IPS DF 6.9 (cell line): ENCODE measurements at regions not wholly inside any gene's neighbourhood (a gene's known extent, or its start where the extent isn't known, plus 50 kb on each side); places are given as distances from the start of the nearest gene placed in this dataset.

Experiments
- DNase-seq: peaks from one replicate; pipeline ENCODE4 v3.0.0-alpha.2; 2013; ENCODE audit warnings: low read depth, low spot score
- H3K27ac ChIP-seq: one replicate; pipeline ENCODE4 v1.5.1; 2013; ENCODE audit warnings: low read length, control low read depth
- H3K27me3 ChIP-seq: 2 replicates; pipeline ENCODE4 v1.6.1; 2013; ENCODE audit warnings: mild to moderate bottlenecking, low read length; ENCODE audit not compliant: control insufficient read depth, insufficient read depth
- H3K36me3 ChIP-seq: 2 replicates; pipeline ENCODE4 v1.6.1; 2013; ENCODE audit warnings: low read length; ENCODE audit not compliant: control insufficient read depth, insufficient read depth
- H3K4me1 ChIP-seq: 2 replicates; pipeline ENCODE4 v1.6.1; 2013; ENCODE audit warnings: low read length; ENCODE audit not compliant: control insufficient read depth, insufficient read depth
- H3K4me3 ChIP-seq: 2 replicates; pipeline ENCODE4 v1.5.1; 2013; ENCODE audit warnings: mild to moderate bottlenecking, low read length
- H3K9me3 ChIP-seq: 2 replicates; pipeline ENCODE4 v1.6.1; 2013; ENCODE audit warnings: low read length, inconsistent platforms; ENCODE audit not compliant: control insufficient read depth, insufficient read depth
- WGBS: extraction: QIAGEN DNeasy Blood & Tissue Kit; methylation state at CpG from one replicate; pipeline ENCODE4 v1.1.7; 2013; ENCODE audit warnings: mixed read lengths, missing lambda C conversion rate; ENCODE audit not compliant: insufficient read length, insufficient coverage; 5-methylcytosine and 5-hydroxymethylcytosine counted together

GRCh38 chr10:80938903-80939302 lies 401.2 kb downstream of the SH2D4B start:
- no CpG with 5 or more reads among the region's 1 CpG for WGBS
- Histone ChIP-seq H3K27ac (no peak overlapping the region), H3K27me3 (no peaks in the 10 kb centered on the region), H3K4me1 (no peaks in the 10 kb centered on the region), H3K36me3 (no peaks in the 10 kb centered on the region), H3K9me3 (no peaks in the 10 kb centered on the region), H3K4me3 (no peak overlapping the region)
- no peak for DNase-seq

GRCh38 chr10:80945264-80945880 lies 407.7 kb downstream of the SH2D4B start:
- H3K4me1 ChIP-seq: no peaks in the 10 kb centered on the region
- no CpG with 5 or more reads among the region's 1 CpG for WGBS
- no peaks in the 10 kb centered on the region for H3K9me3 ChIP-seq
- no peak for DNase-seq
- no peak overlapping the region for H3K4me3 ChIP-seq
- H3K27ac ChIP-seq: no peak overlapping the region
- H3K36me3 ChIP-seq: no peaks in the 10 kb centered on the region
- H3K27me3 ChIP-seq: no peaks in the 10 kb centered on the region

GRCh38 chr10:80946073-80946472 lies 408.4 kb downstream of the SH2D4B start:
- Histone ChIP-seq H3K4me1 (no peaks in the 10 kb centered on the region), H3K4me3 (no peak overlapping the region), H3K27ac (no peak overlapping the region), H3K36me3 (no peaks in the 10 kb centered on the region), H3K9me3 (no peaks in the 10 kb centered on the region), H3K27me3 (no peaks in the 10 kb centered on the region)
- WGBS: no CpG with 5 or more reads among the region's 1 CpG
- DNase-seq: no peak

- H3K36me3 ChIP-seq: no peaks in the 10 kb centered on the region
- H3K27me3 ChIP-seq: no peaks in the 10 kb centered on the region
- no peak for DNase-seq
- no CpG with 5 or more reads among the region's 5 CpGs for WGBS
- H3K27ac ChIP-seq: no peak overlapping the region
- no peak overlapping the region for H3K4me3 ChIP-seq
- H3K9me3 ChIP-seq: no peaks in the 10 kb centered on the region
- no peaks in the 10 kb centered on the region for H3K4me1 ChIP-seq
Observed at GRCh38 chr10:80946957-80947726, 409.4 kb downstream of the SH2D4B start.

- Histone ChIP-seq H3K4me3 (no peak overlapping the region), H3K4me1 (no peaks in the 10 kb centered on the region), H3K27me3 (no peaks in the 10 kb centered on the region), H3K27ac (no peak overlapping the region), H3K9me3 (no peaks in the 10 kb centered on the region), H3K36me3 (no peaks in the 10 kb centered on the region)
- no CpG with 5 or more reads among the region's 5 CpGs for WGBS
- DNase-seq: no peak
Observed at GRCh38 chr10:80949785-80950184, 412.1 kb downstream of the SH2D4B start.

- Histone ChIP-seq H3K27ac (no peak overlapping the region), H3K4me1 (no peaks in the 10 kb centered on the region), H3K9me3 (no peaks in the 10 kb centered on the region), H3K4me3 (no peak overlapping the region), H3K27me3 (no peaks in the 10 kb centered on the region), H3K36me3 (no peaks in the 10 kb centered on the region)
- no peak for DNase-seq
- WGBS: no CpG with 5 or more reads among the region's 7 CpGs
Observed at GRCh38 chr10:80952436-80952835, 414.7 kb downstream of the SH2D4B start.

GRCh38 chr10:80957161-80957560 lies 419.5 kb downstream of the SH2D4B start:
- no peaks in the 10 kb centered on the region for H3K9me3 ChIP-seq
- WGBS: no CpG with 5 or more reads among the region's 4 CpGs
- H3K36me3 ChIP-seq: no peaks in the 10 kb centered on the region
- H3K27ac ChIP-seq: no peak overlapping the region
- no peak for DNase-seq
- H3K4me1 ChIP-seq: no peaks in the 10 kb centered on the region
- H3K27me3 ChIP-seq: no peaks in the 10 kb centered on the region
- H3K4me3 ChIP-seq: no peak overlapping the region

GRCh38 chr10:80964179-80964578 lies 426.5 kb downstream of the SH2D4B start:
- Histone ChIP-seq H3K9me3 (no peaks in the 10 kb centered on the region), H3K4me1 (no peaks in the 10 kb centered on the region), H3K4me3 (no peak overlapping the region), H3K27ac (no peak overlapping the region), H3K36me3 (no peaks in the 10 kb centered on the region), H3K27me3 (no peaks in the 10 kb centered on the region)
- no CpG with 5 or more reads among the region's 2 CpGs for WGBS
- no peak for DNase-seq

GRCh38 chr10:80964955-80965614 lies 427.4 kb downstream of the SH2D4B start:
- Histone ChIP-seq H3K36me3 (no peaks in the 10 kb centered on the region), H3K27ac (no peak overlapping the region)

GRCh38 chr10:80966326-80966986 lies 428.8 kb downstream of the SH2D4B start:
- Histone ChIP-seq H3K27me3 (no peaks in the 10 kb centered on the region), H3K36me3 (no peaks in the 10 kb centered on the region), H3K27ac (no peak overlapping the region), H3K9me3 (no peaks in the 10 kb centered on the region), H3K4me1 (no peaks in the 10 kb centered on the region), H3K4me3 (no peak overlapping the region)
- no CpG with 5 or more reads among the region's 3 CpGs for WGBS
- no peak for DNase-seq

More at GRCh38 chr10:80964955-80965614, 427.4 kb downstream of the SH2D4B start:
- WGBS: no CpG with 5 or more reads among the region's 3 CpGs
- Histone ChIP-seq H3K4me1 (no peaks in the 10 kb centered on the region), H3K9me3 (no peaks in the 10 kb centered on the region), H3K27me3 (no peaks in the 10 kb centered on the region), H3K4me3 (no peak overlapping the region)
- no peak for DNase-seq
